Thoracic aorta (tissue), 2 donors: ENCODE measurements at regions not wholly inside any gene's neighbourhood (a gene's known extent, or its start where the extent isn't known, plus 50 kb on each side); places are given as distances from the start of the nearest gene placed in this dataset.

Experiments used
- ATAC-seq: fragments of 150-250 bp; one replicate; pipeline ENCODE4 v1.8.0; 2017; ENCODE audit warnings: low read depth; ENCODE audit not compliant: insufficient number of reproducible peaks, low FRiP score
- DNase-seq: peaks from one replicate; pipeline ENCODE4 v3.0.0-alpha.2; 2020; ENCODE audit warnings: low spot score
- H3K27ac ChIP-seq, 2 donors: fragments of 200-600 bp; sonication (generic); 1 replicate in 1 of 2; 2 replicates in 1 of 2; pipeline ENCODE4 v1.5.1; 2016; ENCODE audit warnings: mild to moderate bottlenecking in 2 of 2, moderate library complexity in 2 of 2
- H3K27me3 ChIP-seq: fragments of 200-600 bp; sonication (generic); replicated peaks from 2 replicates; pipeline ENCODE4 v1.6.0; 2016; ENCODE audit warnings: mild to moderate bottlenecking; ENCODE audit not compliant: insufficient read depth
- H3K36me3 ChIP-seq: fragments of 200-600 bp; sonication (generic); one replicate; pipeline ENCODE4 v1.5.1; 2016
- H3K4me1 ChIP-seq, 2 donors: fragments of 200-600 bp; sonication (generic); 1 replicate in 1 of 2; 2 replicates in 1 of 2; pipeline versions ENCODE4 v1.5.1 to v1.6.0; 2016; ENCODE audit warnings: low read depth in 2 of 2, mild to moderate bottlenecking in 1 of 2; ENCODE audit not compliant: control insufficient read depth in 1 of 2
- H3K4me3 ChIP-seq: fragments of 200-600 bp; sonication (generic); 2 replicates; pipeline ENCODE4 v1.5.1; 2016; ENCODE audit warnings: mild to moderate bottlenecking
- H3K9me3 ChIP-seq: fragments of 200-600 bp; sonication (generic); 2 replicates; pipeline ENCODE4 v1.5.1; 2016
- CTCF ChIP-seq: fragments of 200-600 bp; sonication (generic); IDR thresholded peaks from one replicate; pipeline ENCODE4 v1.5.1; 2019; ENCODE audit warnings: antibody characterized with exemption

DNA sequence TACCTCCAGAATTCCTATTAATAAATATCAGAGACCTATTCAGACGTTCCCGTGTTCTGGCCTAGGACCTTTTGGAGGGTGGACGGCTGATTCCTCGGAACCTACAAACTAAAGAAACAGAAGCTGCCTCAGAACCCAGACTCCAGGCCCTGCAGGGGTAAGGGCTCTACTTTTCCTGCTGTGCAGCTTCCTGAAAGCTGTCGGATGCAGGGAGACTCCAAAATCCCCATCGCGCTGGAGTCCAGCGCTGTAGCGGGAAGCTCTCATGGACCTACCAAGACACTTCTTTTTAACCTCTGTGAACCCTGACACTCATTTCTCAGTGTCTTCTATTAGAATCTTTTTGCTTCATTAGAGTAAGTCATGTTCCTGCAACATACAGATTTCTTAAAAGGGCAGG lies 244.5 kb upstream of the PITRM1 start:
- Histone ChIP-seq H3K27ac (no peak overlapping the region), H3K9me3 (no peaks in the 10 kb centered on the region), H3K36me3 (no peaks in the 10 kb centered on the region), H3K4me1 (peaks cover 4 to 13% of the 10 kb centered on the region in 2 donors), H3K27me3 (no peaks in the 10 kb centered on the region), H3K4me3 (no peak overlapping the region)
- no peak for DNase-seq
- no peak for TF ChIP-seq CTCF
- ATAC-seq, result no peak

GRCh38 chr10:3415878-3416605 lies 243.5 kb upstream of the PITRM1 start:
- Histone ChIP-seq H3K36me3 (no peaks in the 10 kb centered on the region), H3K4me3 (no peak overlapping the region), H3K4me1 (peaks cover 4 to 13% of the 10 kb centered on the region in 2 donors), H3K27me3 (no peaks in the 10 kb centered on the region), H3K9me3 (no peaks in the 10 kb centered on the region), H3K27ac (no peak overlapping the region)
- no peak for TF ChIP-seq CTCF
- no peak for ATAC-seq
- no peak for DNase-seq

DNA sequence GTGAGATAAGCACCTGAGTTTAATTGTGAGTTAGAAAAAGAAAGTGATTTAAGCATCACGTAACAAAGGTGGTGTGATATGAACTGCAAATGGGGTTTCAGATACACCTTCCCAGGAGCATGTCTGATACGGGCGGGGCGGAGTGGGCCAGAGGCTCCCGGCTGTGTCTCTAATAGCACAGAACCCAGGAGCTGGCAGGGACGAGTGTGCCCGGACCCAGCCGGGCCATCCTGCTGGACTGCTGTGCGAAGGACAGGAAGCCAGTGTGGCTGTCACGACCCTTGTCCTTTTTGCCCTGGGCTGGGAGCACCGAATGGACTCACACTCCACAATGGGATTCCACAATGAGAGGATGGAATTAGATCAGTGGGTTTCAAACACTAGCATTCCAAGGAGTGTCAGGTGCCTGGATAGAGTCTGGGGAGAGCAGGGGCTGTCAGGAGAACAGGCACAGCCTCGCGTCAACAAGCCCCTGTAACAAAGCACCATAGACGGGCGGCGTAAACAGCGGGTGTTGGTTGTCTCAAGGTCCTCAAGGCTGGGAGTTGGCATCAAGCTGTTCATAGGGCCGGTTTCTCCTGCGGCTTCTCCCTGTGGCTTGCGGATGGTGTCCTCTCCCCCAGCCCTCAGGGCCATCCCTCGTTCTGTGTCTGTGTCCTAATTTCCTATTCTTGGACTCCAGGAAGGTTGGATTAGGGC lies 242.6 kb upstream of the PITRM1 start:
- Histone ChIP-seq H3K27me3 (no peaks in the 10 kb centered on the region), H3K4me3 (no peak overlapping the region), H3K27ac (no peak overlapping the region), H3K36me3 (no peaks in the 10 kb centered on the region), H3K4me1 (peaks cover 4 to 13% of the 10 kb centered on the region in 2 donors), H3K9me3 (no peaks in the 10 kb centered on the region)
- DNase-seq (no peak), ATAC-seq (no peak)
- no peak for TF ChIP-seq CTCF

GRCh38 chr10:3414667-3415023 lies 242.1 kb upstream of the PITRM1 start:
- H3K36me3 ChIP-seq, result no peaks in the 10 kb centered on the region
- ATAC-seq, result no peak
- peaks cover 4 to 13% of the 10 kb centered on the region in 2 donors for H3K4me1 ChIP-seq
- H3K27me3 ChIP-seq, result no peaks in the 10 kb centered on the region
- H3K4me3 ChIP-seq, result no peak overlapping the region
- no peak for TF ChIP-seq CTCF
- no peak overlapping the region for H3K27ac ChIP-seq
- DNase-seq, result no peak
- H3K9me3 ChIP-seq, result no peaks in the 10 kb centered on the region

DNA sequence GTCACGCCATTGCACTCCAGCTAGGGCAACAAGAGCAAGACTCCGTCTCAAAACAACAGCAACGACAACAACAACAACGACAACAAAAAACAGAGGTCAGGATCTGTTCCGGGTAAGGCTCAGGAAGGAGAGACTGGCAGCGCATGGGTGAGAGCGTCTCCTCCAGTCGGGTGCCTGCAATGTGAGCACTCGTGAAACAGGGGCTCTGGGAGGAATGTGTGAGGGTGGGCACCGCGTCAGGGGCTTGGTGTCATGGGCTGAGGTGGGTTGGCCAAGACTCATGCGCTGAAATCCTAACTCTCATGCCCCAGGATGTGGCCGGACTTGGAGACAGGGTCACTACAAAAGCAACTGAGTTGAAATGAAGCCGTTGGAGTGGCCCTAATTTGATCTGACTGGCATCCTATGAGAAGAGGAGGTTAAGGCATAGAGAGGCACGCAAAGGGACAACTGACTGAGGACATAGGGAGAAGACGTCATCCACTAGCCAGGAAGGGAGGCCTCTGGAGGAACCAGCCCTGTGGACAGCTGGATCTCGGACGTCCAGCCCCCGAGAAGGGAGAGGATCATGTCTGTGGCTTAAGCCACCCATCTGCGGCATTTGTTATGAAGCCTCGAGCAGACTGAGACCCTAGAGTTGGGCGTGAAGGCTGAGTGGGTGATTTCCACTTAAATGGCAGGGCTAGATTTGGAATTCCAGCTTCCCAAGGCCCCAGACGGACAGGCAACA lies 241.5 kb upstream of the PITRM1 start:
- Histone ChIP-seq H3K36me3 (no peaks in the 10 kb centered on the region), H3K27ac (no peak overlapping the region), H3K4me3 (no peak overlapping the region), H3K9me3 (no peaks in the 10 kb centered on the region), H3K27me3 (no peaks in the 10 kb centered on the region), H3K4me1 (peaks cover 4 to 12% of the 10 kb centered on the region in 2 donors)
- ATAC-seq (no peak), DNase-seq (no peak)
- no peak for TF ChIP-seq CTCF
